Activated naive CD4-positive, alpha-beta T cell (primary cell): ENCODE measurements at regions not wholly inside any gene's neighbourhood (a gene's known extent, or its start where the extent isn't known, plus 50 kb on each side); places are given as distances from the start of the nearest gene placed in this dataset.
"Not testable (repeated sequence)": the region's sequence is repeated elsewhere in the genome, so short reads cannot be mapped to it uniquely, and the experiment has no call there.

Source experiments
- DNase-seq, 4 experiments: peaks; one replicate each; lab custom pipeline; 2025; lab: John Stamatoyannopoulos, UW

- DNase-seq, result no peak
Observed at GRCh38 chrX:16320765-16321355, 153.6 kb downstream of the MAGEB17 start.

DNA sequence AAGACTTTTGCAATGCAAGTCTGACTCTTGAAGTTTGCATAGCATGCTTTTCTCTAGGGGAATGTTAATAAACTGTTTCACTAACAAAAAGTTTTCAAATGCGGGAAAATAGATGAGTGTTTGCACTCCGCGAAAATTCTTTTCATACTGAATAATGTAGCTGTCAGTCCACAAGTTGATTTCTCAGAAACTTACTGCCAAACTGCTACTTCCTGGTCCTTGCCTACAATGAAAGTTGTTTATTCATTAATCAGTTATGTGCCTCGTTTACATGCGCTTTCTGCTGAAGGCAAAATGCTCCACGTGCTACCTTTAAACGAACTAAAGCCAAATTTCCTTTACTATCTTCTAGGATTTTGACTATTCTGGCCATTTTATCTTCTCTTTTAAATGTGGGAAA lies 166.2 kb downstream of the MAGEB17 start:
- no peak for DNase-seq

- DNase-seq, result no peak
Observed at GRCh38 chrX:16335181-16335580, 167.9 kb downstream of the MAGEB17 start.

DNA sequence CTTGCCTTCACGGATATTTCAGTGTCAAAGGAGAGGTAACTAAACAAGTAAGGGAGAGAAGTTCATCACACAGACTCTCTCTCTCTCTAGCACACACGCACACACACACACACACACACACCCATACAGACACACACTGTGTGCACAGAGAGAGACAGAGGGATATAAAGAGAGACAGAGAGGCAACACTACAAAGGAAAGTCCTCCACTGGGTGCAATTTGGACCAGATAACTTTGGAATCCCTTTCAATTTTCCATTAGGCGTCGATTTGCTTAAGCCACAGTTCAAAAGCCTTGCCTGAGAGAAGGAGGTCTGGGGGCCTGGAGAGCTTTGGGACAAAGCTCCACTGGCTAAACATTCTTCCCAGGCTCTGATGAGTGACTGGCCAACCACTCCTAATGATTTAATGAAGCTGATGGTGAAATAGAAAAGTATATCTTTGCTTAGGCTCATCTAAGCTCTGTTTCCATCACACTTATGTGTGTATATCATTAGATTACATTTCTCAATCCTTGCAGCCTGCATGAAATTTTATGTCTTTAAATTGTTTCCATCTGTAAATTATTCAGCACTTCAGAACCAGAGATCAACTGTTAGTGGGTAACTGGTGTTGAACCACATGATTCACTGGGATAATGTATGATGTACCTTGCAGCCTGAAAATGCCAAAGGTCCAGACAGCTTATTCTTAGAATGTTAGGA lies 180.8 kb downstream of the MAGEB17 start:
- DNase-seq, result no peak

GRCh38 chrX:16357902-16358301 lies 190.6 kb downstream of the MAGEB17 start:
- DNase-seq, result no peak

- not testable (repeated sequence) for DNase-seq
Observed at GRCh38 chrX:16360056-16360455, 192.8 kb downstream of the MAGEB17 start.

DNA sequence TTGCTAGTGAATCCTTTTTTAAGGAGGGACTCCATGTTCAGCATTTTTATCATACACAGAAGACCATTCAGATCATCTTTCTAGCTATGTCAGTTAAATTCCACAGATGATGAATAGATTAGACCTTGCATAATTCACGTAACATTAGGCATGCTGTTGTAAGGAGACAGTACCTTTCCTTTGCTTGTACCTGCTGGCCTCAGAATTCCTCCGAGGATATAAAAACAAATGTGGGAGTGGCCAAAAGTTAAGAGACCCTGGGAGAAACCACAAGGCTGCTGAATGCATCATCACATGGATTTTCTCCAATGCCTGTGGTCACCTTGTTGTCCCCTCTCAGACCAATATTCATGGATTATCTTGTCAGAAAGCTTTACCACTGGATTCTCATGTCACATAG lies 201.4 kb downstream of the MAGEB17 start:
- DNase-seq, result no peak

DNA sequence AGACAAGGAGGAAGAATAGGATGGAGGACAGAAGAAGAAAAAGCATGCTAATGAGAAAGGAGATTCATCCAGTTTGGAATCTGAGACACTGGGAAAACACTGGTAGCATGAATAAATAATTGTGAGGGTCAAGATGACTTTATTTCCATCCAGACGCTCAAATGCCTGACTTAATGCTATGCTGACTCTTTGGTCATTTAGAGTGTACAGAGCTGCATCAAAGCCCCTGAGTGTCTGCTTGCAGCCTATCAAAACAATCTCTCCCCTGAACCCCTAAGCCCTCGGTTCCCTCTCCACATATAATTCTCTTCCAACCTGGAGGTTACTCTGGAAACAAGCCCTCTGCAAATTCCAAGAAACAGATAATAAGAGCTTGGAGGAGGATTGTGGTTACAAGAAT lies 208.8 kb downstream of the MAGEB17 start:
- DNase-seq, result no peak

DNA sequence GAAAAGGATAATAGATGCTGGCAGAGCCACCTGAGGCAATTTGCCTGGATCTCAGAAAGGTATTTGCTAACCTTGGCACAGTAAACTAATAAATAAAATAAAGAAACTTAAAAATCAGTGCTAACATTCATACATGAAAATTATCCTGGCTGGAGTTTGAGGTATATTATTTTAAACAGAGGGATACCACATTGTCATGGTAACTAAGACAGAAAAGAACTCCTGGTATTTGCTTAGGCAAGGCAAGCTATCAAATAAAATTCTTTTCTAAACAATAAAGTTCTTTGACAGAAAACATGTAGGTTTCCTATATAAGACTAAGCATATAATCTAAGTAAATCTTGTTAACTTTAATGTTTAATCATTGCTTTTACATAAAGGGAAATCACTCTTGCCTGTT lies 218.8 kb downstream of the MAGEB17 start:
- DNase-seq, result no peak

GRCh38 chrX:16392597-16392996 lies 225.3 kb downstream of the MAGEB17 start:
- DNase-seq, result no peak

- no peak for DNase-seq
Observed at GRCh38 chrX:16394290-16394689, 227.0 kb downstream of the MAGEB17 start.

GRCh38 chrX:16403808-16404207 lies 236.5 kb downstream of the MAGEB17 start:
- DNase-seq, result no peak

GRCh38 chrX:16416588-16416987 lies 233.4 kb upstream of the S100G start:
- no peak for DNase-seq

- DNase-seq, result no peak
Observed at GRCh38 chrX:16418650-16419049, 231.3 kb upstream of the S100G start.

DNA sequence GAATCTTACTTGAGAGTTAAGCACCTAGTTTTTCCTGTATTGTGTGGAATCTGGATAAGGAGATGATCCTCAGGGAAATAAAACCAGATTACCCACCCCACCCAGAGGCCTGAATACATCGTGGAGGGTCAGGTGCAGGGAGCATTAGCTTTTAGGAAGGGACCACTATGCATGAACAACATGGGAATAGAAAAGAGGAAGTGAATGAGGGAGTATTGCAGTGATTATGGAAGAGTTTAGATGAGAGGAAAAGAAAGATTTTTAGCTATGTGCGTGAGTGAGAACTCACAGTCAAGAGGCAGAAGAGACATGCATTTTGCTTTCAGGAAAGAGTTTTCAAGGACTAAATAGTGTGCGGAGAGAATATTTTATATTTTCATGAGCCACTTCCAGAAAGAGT lies 222.3 kb upstream of the S100G start:
- DNase-seq, result no peak

DNA sequence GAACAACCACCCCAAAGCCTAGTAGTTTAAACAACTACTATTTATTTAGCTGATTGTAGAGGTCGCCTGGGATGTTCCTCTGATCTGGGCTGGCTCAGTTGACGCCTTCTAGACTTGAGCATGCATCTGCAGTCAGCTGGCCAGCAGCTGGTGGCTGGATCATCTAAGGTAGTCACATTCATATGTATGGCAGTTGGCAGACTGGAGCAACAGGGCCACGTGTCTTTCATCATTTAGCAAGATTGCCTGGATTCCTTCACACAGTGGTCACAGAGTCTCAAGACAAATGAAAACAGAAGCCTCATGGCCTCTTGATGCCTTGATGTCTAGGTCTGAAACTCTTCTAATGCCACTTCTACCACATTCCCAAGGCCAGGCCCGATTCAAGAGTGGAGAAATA lies 220.6 kb upstream of the S100G start:
- DNase-seq, result no peak

- no peak for DNase-seq
Observed at GRCh38 chrX:16431266-16431665, 218.7 kb upstream of the S100G start.

- no peak for DNase-seq
Observed at GRCh38 chrX:16433021-16433420, 216.9 kb upstream of the S100G start.

GRCh38 chrX:16435399-16435986 lies 214.5 kb upstream of the S100G start:
- no peak for DNase-seq

DNA sequence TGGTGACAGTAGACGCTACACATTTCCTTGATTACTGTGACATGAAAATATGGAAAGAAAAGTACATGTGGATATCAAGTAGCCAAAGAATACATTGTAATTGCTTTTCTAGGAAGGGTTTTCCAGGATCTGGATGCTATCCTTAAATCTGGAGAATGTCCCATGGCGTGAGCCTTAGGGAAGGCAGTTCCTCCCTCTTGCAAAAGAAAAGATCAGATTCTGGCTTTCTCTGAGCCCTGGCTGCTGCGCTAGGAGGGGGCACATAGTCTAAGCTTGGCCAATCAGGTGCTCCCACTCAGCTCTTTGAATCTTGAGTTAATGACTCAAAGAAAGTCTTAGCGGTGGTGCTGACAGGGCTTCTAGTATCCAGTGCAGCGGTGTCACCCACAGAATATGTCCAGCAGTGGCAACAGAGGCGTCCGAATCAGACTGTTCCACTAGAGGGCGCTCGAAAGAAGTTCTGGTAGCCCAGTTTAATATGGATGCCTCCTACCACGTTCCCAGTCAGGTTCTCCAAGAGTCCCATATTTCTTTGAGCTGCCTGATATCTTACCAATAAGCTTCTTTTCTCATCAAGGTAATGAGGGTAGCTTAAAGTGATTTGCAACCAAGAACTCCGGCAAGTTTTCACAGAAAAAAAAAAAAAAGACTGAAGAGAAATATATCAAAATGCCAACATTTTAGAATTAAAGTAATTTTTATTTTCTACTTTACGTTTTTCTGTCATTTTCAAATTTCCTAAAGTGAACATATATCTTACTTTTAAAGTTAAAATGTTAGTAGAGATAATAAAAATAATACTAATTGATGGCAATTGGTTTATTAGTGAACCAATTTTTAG lies 213.4 kb upstream of the S100G start:
- DNase-seq, result peak; percentile 2 to 46 (median 23)

GRCh38 chrX:16440446-16440845 lies 209.5 kb upstream of the S100G start:
- DNase-seq, result no peak

- no peak for DNase-seq
Observed at GRCh38 chrX:16444353-16444752, 205.6 kb upstream of the S100G start.
